ENCODE measurements at regions not wholly inside any gene's neighbourhood (a gene's known extent, or its start where the extent isn't known, plus 50 kb on each side); places are given as distances from the start of the nearest gene placed in this dataset.
"Not testable (repeated sequence)": the region's sequence is repeated elsewhere in the genome, so short reads cannot be mapped to it uniquely, and the experiment has no call there.

DNA sequence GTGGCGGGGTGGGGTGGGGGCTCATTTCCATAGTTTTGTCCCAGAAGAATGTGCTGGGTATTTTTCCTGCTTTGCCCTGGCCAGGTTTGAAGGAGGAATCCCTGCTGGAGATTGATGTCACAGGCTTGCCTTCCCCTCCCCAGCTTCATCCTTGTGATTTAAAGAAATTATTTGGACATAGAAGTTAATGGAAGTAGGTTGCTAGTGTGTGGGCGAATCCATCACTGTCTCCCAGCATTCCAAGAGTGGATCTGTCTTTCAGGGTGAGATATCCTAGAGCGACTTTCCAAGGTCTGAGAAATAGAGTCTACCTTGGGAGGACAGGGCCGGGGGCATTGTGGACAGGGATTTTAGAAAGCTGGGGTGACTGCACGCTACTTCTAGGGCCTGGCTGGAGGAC, 64.9 kb upstream of the HSPA9 start:
- intact Hi-C loops (cut with DNase I, micrococcal nuclease), result no loop called here
- Histone ChIP-seq H3K4me1 (ENCODE audit: low read depth) (no peaks in the 10 kb centered on the region), H3K9me3 (no peaks in the 10 kb centered on the region), H3K36me3 (ENCODE audit: low read depth) (no peaks in the 10 kb centered on the region), H3K4me3 (no peak overlapping the region)
- TF ChIP-seq, protein P1, sequence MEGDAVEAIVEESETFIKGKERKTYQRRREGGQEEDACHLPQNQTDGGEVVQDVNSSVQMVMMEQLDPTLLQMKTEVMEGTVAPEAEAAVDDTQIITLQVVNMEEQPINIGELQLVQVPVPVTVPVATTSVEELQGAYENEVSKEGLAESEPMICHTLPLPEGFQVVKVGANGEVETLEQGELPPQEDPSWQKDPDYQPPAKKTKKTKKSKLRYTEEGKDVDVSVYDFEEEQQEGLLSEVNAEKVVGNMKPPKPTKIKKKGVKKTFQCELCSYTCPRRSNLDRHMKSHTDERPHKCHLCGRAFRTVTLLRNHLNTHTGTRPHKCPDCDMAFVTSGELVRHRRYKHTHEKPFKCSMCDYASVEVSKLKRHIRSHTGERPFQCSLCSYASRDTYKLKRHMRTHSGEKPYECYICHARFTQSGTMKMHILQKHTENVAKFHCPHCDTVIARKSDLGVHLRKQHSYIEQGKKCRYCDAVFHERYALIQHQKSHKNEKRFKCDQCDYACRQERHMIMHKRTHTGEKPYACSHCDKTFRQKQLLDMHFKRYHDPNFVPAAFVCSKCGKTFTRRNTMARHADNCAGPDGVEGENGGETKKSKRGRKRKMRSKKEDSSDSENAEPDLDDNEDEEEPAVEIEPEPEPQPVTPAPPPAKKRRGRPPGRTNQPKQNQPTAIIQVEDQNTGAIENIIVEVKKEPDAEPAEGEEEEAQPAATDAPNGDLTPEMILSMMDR (IDR thresholded peaks at IDR 0.05), result no peak
- ATAC-seq (no peak), DNase-seq (no peak)

DNA sequence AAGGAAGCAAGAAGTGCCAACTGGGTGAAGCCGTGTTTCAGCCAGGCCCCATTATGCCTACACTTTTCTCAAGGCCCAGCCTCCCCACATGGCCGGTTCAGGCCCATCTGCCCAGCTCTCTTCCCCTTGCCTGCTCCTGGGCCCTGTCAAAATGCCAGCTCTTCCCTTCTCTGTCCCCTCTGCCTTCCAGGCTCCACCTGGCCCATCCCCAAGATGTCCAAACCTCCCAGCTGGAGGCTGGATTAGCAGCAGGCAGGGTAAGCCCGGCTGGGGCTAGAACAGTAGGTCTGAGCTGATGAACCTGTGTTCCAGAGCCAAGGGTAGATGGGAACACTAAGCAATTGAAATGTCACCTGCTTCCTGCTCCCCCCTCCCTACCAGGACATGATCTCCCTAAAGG, 64.1 kb upstream of the HSPA9 start:
- H3K4me1 ChIP-seq (ENCODE audit: low read depth), result no peaks in the 10 kb centered on the region
- intact Hi-C loops (cut with DNase I, micrococcal nuclease), result no loop called here

DNA sequence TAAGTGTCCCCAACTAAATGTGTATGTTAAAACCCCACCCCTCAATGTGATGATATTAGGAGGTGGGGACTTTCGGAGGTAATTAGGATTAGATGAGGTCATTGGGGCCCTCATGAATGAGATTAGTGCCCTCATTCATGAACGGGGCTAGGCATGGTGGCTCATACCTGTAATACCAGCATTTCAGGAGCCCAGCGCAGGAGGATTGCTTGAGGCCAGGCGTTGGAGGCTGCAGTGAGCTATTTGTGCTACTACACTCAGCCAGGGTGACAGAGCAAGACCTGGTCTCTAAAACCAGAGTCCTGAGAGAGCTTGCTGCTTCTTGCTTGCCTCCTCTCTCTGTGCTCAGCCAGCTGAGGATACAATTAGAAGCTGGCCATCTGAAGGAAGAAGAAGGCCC, 62.1 kb upstream of the HSPA9 start:
- no peak overlapping the region for H3K4me3 ChIP-seq
- ATAC-seq (no peak), DNase-seq (no peak)
- no peaks in the 10 kb centered on the region for H3K9me3 ChIP-seq
- H3K36me3 ChIP-seq (ENCODE audit: low read depth), result no peaks in the 10 kb centered on the region
- H3K4me1 ChIP-seq (ENCODE audit: low read depth), result no peaks in the 10 kb centered on the region
- intact Hi-C loops (cut with DNase I, micrococcal nuclease), result no loop called here
- TF ChIP-seq, protein P1 (IDR thresholded peaks at IDR 0.05), result no peak

More for the DNA sequence above, 64.1 kb upstream of the HSPA9 start:
- Histone ChIP-seq H3K36me3 (ENCODE audit: low read depth) (no peaks in the 10 kb centered on the region), H3K9me3 (no peaks in the 10 kb centered on the region), H3K4me3 (no peak overlapping the region)
- TF ChIP-seq, protein P1 (IDR thresholded peaks at IDR 0.05), result no peak
- ATAC-seq (no peak), DNase-seq (no peak)

DNA sequence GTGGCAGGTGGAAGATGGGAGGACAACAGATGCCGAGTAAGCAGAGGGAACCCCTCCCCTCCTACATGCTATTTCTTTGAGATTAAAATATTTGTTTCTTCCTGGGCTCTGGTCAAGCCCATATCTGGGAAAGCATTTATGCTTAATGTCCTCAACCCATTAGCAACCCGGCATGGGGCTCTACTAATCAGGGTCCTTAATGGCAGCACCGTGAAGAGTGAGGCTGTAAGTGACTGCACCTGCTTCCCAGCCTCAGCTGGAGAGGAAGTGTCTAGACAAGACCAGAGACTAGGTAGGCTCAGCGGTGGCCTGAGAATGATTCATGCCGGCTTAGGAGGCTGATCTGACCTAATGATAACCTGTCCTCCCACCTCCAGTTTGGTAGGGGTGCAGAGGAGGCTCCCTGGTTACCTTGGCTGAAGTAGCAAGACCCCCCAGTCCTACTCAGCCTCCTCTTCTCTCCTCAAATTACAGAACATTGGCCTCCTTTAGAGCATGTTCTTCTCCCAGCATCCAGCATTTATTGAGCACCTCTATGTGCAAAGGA, 61.3 kb upstream of the HSPA9 start:
- ATAC-seq, result no peak
- intact Hi-C loops (cut with DNase I, micrococcal nuclease), result no loop called here

DNA sequence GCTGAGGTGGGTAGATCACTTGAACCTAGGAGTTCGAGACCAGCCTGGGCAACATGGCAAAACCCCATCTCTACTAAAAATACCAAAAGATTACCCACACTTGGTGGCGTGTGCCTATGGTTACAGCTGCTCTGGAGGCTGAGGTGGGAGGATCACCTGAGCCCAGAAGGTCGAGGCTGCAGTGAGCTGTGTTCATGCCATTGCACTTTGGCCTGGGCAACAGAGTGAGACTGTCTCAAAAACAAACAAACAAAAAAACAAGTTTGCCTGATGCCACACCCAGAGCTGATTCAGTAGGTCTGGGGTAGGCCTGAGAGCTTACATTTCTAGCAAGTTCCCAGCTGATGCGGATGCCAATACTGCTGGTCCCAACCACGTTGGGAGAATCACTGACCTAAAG, 60.5 kb upstream of the HSPA9 start:
- ATAC-seq, result no peak
- intact Hi-C loops (cut with DNase I, micrococcal nuclease), result no loop called here
- TF ChIP-seq, protein P1 (IDR thresholded peaks at IDR 0.05), result no peak
- Histone ChIP-seq H3K4me1 (ENCODE audit: low read depth) (no peaks in the 10 kb centered on the region), H3K9me3 (no peaks in the 10 kb centered on the region), H3K4me3 (no peak overlapping the region), H3K36me3 (ENCODE audit: low read depth) (no peaks in the 10 kb centered on the region)
- DNase-seq, result no peak

More for the DNA sequence above, 61.3 kb upstream of the HSPA9 start:
- DNase-seq, result no peak
- no peaks in the 10 kb centered on the region for H3K36me3 ChIP-seq (ENCODE audit: low read depth)
- no peak overlapping the region for H3K4me3 ChIP-seq
- H3K4me1 ChIP-seq (ENCODE audit: low read depth), result no peaks in the 10 kb centered on the region
- TF ChIP-seq, protein P1 (IDR thresholded peaks at IDR 0.05), result no peak
- no peaks in the 10 kb centered on the region for H3K9me3 ChIP-seq

DNA sequence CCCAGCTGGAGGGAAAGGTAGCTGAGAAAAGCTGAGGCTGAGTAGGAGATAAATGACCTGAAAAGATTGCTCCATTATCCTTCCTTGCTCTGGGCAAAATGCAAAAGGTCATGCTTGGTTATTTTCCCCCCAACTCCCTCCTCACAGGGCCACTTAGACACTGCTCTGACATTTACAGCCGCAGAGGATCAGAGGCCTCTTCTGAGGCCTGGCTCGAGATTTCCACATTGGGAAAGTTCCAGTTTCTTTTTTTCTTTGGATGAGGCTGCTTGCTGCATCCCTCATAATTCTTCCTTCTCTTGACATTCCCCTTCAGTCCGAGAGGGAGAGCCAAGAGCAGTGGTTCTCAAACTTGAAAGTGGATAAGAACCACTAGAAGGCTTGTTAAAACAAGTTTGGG, 60.1 kb upstream of the HSPA9 start:
- Histone ChIP-seq H3K4me1 (ENCODE audit: low read depth) (no peaks in the 10 kb centered on the region), H3K9me3 (no peaks in the 10 kb centered on the region), H3K4me3 (no peak overlapping the region), H3K36me3 (ENCODE audit: low read depth) (no peaks in the 10 kb centered on the region)
- ATAC-seq (peak; percentile 21), DNase-seq (peak in 1 of 3 donors; percentile 21)
- TF ChIP-seq, protein P1 (IDR thresholded peaks at IDR 0.05), result no peak
- intact Hi-C loops (cut with DNase I, micrococcal nuclease), result no loop called here

DNA sequence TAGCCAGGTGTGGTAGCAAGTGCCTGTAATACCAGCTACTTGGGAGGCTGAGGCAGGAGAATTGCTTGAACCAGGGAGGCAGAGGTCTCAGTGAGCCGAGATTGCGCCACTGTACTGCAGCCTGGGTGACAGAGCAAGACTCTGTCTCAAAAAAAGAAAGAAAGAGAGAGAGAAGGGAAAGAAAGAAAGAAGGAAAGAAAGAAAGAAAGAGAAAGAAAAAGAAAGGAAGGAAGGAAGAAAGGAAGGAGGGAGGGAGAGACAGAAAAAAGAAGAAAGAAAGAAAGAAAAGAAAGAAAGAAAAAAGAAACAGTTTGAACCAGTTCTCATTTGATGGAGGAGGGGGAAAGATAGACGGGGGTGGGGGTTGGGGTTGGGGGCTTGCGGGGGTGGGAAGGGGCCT, 59.6 kb upstream of the HSPA9 start:
- H3K4me1 ChIP-seq (ENCODE audit: low read depth); DNase-seq; intact Hi-C loops (cut with DNase I, micrococcal nuclease); H3K36me3 ChIP-seq (ENCODE audit: low read depth); H3K4me3 ChIP-seq; ATAC-seq; H3K9me3 ChIP-seq: not testable (repeated sequence)

Data from mucosa of descending colon (tissue), 3 donors.